ENCODE measurements at regions not wholly inside any gene's neighbourhood (a gene's known extent, or its start where the extent isn't known, plus 50 kb on each side); places are given as distances from the start of the nearest gene placed in this dataset.

GRCh38 chr16:65622151-65622550, 500.3 kb upstream of the CDH11 start (continued):
- TF ChIP-seq PHF8 (conservative IDR thresholded peaks at IDR 0.05; ENCODE audit: low read depth, low read length) = no peak
- TF ChIP-seq E2F6 (IDR thresholded peaks at IDR 0.05) = no peak
- no peak for TF ChIP-seq RXRA (IDR thresholded peaks at IDR 0.05; ENCODE audit: insufficient read depth, low read depth, low read length)
- TF ChIP-seq TAF1 (IDR thresholded peaks at IDR 0.05; ENCODE audit: low read depth, low read length) = no peak
- TF ChIP-seq KDM5A (IDR thresholded peaks at IDR 0.05; ENCODE audit: low read length) = no peak
- TF ChIP-seq NRF1 (IDR thresholded peaks at IDR 0.05; ENCODE audit: low read depth, low read length) = no peak

All from H1 (cell line).